Cardiac muscle cell (in vitro differentiated cells and primary cell): ENCODE measurements at regions not wholly inside any gene's neighbourhood (a gene's known extent, or its start where the extent isn't known, plus 50 kb on each side); places are given as distances from the start of the nearest gene placed in this dataset.
"Not testable (repeated sequence)": the region's sequence is repeated elsewhere in the genome, so short reads cannot be mapped to it uniquely, and the experiment has no call there.

Source experiments
- DNase-seq, 2 donors: peaks; one replicate each; pipeline versions ENCODE4 v3.0.0 to v3.0.0-alpha.2; 2010 to 2017; ENCODE audit warnings: low read depth in 1 of 2, low spot score in 1 of 2
- H3K27ac ChIP-seq: fragments of 200-600 bp; sonication (generic); 2 replicates; pipeline ENCODE4 v1.5.1; 2016
- H3K27me3 ChIP-seq: fragments of 200-600 bp; sonication (generic); 2 replicates; pipeline ENCODE4 v1.6.0; 2016; ENCODE audit warnings: control low read depth
- H3K36me3 ChIP-seq: fragments of 200-600 bp; sonication (generic); 2 replicates; pipeline ENCODE4 v1.5.1; 2016; ENCODE audit warnings: control low read depth
- H3K4me1 ChIP-seq: fragments of 200-600 bp; sonication (generic); 2 replicates; pipeline ENCODE4 v1.8.1; 2017; ENCODE audit warnings: low read depth, mild to moderate bottlenecking, mixed run types
- H3K4me3 ChIP-seq: fragments of 200-600 bp; sonication (generic); 2 replicates; pipeline ENCODE4 v1.5.1; 2016; ENCODE audit warnings: mild to moderate bottlenecking
- H3K9me3 ChIP-seq: fragments of 200-600 bp; sonication (generic); 2 replicates; pipeline ENCODE4 v1.5.1; 2017; ENCODE audit warnings: low read depth, mild to moderate bottlenecking, control low read depth
- CTCF ChIP-seq: IDR thresholded peaks from 2 replicates; pipeline ENCODE4 v1.5.1; 2012; ENCODE audit warnings: low read depth, mild to moderate bottlenecking, low read length

GRCh38 chr3:96584066-96584465 is 230.3 kb upstream of the EPHA6 start:
- Histone ChIP-seq H3K27ac (no peak overlapping the region), H3K27me3 (no peaks in the 10 kb centered on the region), H3K4me1 (no peaks in the 10 kb centered on the region), H3K9me3 (no peaks in the 10 kb centered on the region), H3K36me3 (no peaks in the 10 kb centered on the region), H3K4me3 (no peak overlapping the region)
- TF ChIP-seq CTCF, result no peak
- DNase-seq, result no peak

DNA sequence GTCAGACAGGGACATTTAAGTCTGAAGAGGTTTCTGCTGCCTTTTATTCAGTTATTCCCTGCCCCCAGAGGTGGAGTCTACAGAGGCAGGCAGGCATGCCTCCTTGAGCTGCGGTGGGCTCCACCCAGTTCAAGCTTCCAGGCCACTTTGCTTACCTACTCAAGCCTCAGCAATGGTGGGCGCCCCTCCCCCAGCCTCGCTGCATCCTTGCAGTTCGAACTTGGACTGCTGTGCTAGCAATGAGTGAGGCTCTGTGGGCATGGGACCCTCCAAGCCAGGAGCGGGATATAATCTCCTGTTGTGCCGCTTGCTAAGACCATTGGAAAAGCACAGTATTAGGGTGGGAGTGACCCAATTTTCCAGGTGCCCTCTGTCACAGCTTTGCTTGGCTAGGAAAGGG is 207.5 kb upstream of the EPHA6 start:
- H3K27ac ChIP-seq, H3K36me3 ChIP-seq: not testable (repeated sequence)

DNA sequence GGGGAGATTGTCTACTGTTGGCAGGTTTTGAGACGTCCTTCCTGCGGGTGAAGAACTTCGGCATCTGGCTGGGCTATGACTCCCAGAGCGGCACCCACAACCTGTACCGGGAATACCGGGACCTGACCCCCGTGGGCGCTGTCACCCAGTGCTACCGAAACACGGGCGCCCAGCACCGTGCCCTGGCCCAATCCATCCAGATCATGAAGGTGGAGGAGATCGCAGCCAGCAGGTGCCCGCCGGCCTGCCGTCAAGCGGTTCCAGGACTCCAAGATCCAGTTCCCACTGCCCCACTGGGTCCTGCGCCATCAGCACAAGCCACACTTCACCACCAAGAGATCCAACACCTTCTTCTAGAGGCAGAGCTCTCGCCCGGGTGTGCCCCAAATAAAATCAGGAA is 194.9 kb upstream of the EPHA6 start:
- Histone ChIP-seq H3K27ac (no peak overlapping the region), H3K36me3 (no peaks in the 10 kb centered on the region), H3K4me3 (no peak overlapping the region), H3K27me3 (no peaks in the 10 kb centered on the region), H3K9me3 (no peaks in the 10 kb centered on the region), H3K4me1 (no peaks in the 10 kb centered on the region)
- no peak for TF ChIP-seq CTCF
- DNase-seq, result no peak

More for the DNA sequence above, 207.5 kb upstream of the EPHA6 start:
- not testable (repeated sequence) for H3K27me3 ChIP-seq, H3K4me1 ChIP-seq, H3K9me3 ChIP-seq, DNase-seq, H3K4me3 ChIP-seq

DNA sequence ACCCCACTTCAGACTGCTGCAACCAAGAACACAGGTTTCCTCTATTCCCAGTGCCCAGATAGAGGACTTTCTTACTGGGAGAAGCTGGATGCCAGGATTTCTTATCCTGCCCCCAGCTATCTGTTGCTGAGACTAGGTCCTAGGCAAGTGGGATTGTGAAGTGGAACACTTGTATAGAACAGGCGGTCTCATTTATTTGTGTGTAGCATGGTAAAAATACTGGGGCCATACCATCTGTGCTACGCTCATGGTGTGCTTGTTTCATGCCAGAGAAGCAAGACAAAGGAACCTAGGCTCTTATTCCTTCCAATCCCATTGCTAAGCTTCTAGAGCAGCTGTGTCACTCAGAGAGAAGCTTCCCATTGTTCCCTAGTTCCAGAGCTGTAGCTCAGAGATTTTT is 191.5 kb upstream of the EPHA6 start:
- H3K27me3 ChIP-seq, result no peaks in the 10 kb centered on the region
- H3K36me3 ChIP-seq, result no peaks in the 10 kb centered on the region
- no peaks in the 10 kb centered on the region for H3K4me1 ChIP-seq
- no peak overlapping the region for H3K4me3 ChIP-seq
- no peak for TF ChIP-seq CTCF
- H3K27ac ChIP-seq, result no peak overlapping the region
- H3K9me3 ChIP-seq, result no peaks in the 10 kb centered on the region
- no peak for DNase-seq

DNA sequence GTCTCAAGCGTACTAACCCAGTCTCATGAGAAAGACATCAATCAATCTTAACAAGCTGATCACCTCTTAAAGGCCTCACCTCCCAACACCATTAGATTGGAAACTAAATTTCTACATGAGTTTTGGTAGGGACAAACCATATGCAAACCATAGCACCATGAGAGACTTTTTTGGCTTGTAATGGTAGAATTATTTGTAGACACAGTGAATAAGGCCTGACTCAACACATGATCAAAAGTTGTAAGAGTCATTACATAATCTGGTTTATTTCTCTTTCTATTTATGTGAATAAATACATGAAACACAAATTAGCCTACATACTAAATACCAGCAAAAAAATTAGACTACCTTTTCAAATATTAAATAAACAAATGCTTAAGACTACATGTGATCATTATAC is 183.3 kb upstream of the EPHA6 start:
- Histone ChIP-seq H3K27me3 (no peaks in the 10 kb centered on the region), H3K27ac (no peak overlapping the region), H3K4me1 (no peaks in the 10 kb centered on the region), H3K36me3 (no peaks in the 10 kb centered on the region), H3K4me3 (no peak overlapping the region), H3K9me3 (no peaks in the 10 kb centered on the region)
- DNase-seq, result no peak
- no peak for TF ChIP-seq CTCF

DNA sequence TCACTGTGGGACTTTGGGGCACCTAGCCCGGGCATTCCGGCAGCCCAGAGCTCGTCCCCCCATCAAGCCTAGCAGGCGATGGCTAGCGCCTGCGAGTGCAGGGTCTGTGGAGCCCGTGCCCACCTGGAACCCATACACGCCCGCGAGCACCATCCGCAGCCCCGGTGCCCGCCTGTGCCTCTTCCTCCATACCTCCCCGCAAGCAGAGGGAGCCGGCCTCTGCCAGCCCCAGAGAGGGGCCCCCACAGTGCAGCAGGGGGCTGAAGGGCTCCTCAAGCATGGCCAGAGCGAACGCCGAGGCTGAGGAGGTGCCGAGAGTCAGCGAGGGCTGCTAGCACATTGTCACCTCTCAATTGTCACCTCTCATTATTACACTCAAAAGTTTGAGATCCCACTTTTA is 167.8 kb upstream of the EPHA6 start:
- no peak for TF ChIP-seq CTCF
- no peaks in the 10 kb centered on the region for H3K9me3 ChIP-seq
- H3K27me3 ChIP-seq, result no peaks in the 10 kb centered on the region
- no peak overlapping the region for H3K4me3 ChIP-seq
- DNase-seq, result no peak
- no peaks in the 10 kb centered on the region for H3K4me1 ChIP-seq
- H3K36me3 ChIP-seq, result no peaks in the 10 kb centered on the region
- no peak overlapping the region for H3K27ac ChIP-seq
